SK-N-SH treated with all-trans-retinoic acid at 6 μM for 48 hours (cell line): ENCODE measurements at regions not wholly inside any gene's neighbourhood (a gene's known extent, or its start where the extent isn't known, plus 50 kb on each side); places are given as distances from the start of the nearest gene placed in this dataset.

Source experiments
- CSRNP3 ChIP-seq: fragments of 250-450 bp; sonication (Bioruptor Pico); IDR thresholded peaks from 2 replicates; pipeline ENCODE4 v1.5.1; 2021; ENCODE audit warnings: mild to moderate bottlenecking, moderate library complexity
- PATZ1 ChIP-seq: fragments of 250-450 bp; sonication (Bioruptor Pico); IDR thresholded peaks from 2 replicates; pipeline ENCODE4 v1.8.0; 2020; ENCODE audit warnings: mild to moderate bottlenecking, moderate library complexity, borderline replicate concordance
- TCF4 ChIP-seq: fragments of 250-450 bp; sonication (Bioruptor Pico); IDR thresholded peaks from 2 replicates; pipeline ENCODE4 v1.8.0; 2021; ENCODE audit warnings: mild to moderate bottlenecking, moderate library complexity, borderline replicate concordance
- TOX ChIP-seq: fragments of 250-450 bp; sonication (Bioruptor Pico); IDR thresholded peaks from 2 replicates; pipeline ENCODE4 v1.8.0; 2021; ENCODE audit warnings: mild to moderate bottlenecking, moderate library complexity, borderline replicate concordance
- ZNF8 ChIP-seq: fragments of 450-650 bp; formaldehyde crosslinking; IDR thresholded peaks from 2 replicates; pipeline ENCODE4 v1.5.0; 2020; ENCODE audit warnings: mild to moderate bottlenecking, moderate library complexity

- no peak for TF ChIP-seq TCF4 (CRISPR knock-in tag)
- TF ChIP-seq PATZ1, result no peak
- TF ChIP-seq CSRNP3 (CRISPR knock-in tag), result no peak
- no peak for TF ChIP-seq ZNF8
- TF ChIP-seq TOX (CRISPR knock-in tag), result no peak
These were observed 317.7 kb downstream of the TDRD15 start for GRCh38 chr2:21441442-21441841.
